Occipital lobe (tissue), 1 donor: ENCODE measurements at regions not wholly inside any gene's neighbourhood (a gene's known extent, or its start where the extent isn't known, plus 50 kb on each side); places are given as distances from the start of the nearest gene placed in this dataset.
"Not testable (repeated sequence)": the region's sequence is repeated elsewhere in the genome, so short reads cannot be mapped to it uniquely, and the experiment has no call there.

Experiments
- DNase-seq: peaks from one replicate; lab custom pipeline; 2025; lab: John Stamatoyannopoulos, UW

- no peak for DNase-seq
Observed at GRCh38 chr22:23395530-23396361, 184.3 kb downstream of the IGLL1 start.

GRCh38 chr22:23394525-23395326, 185.4 kb downstream of the IGLL1 start:
- no peak for DNase-seq

- DNase-seq = no peak
Observed at GRCh38 chr22:23393721-23394320, 186.3 kb downstream of the IGLL1 start.

GRCh38 chr22:23393199-23393598, 186.9 kb downstream of the IGLL1 start:
- DNase-seq = not testable (repeated sequence)

- DNase-seq = no peak
Observed at GRCh38 chr22:23392420-23393121, 187.5 kb downstream of the IGLL1 start.

- no peak for DNase-seq
Observed at GRCh38 chr22:23391022-23391421, 189.1 kb downstream of the IGLL1 start.

- DNase-seq = no peak
Observed at GRCh38 chr22:23389271-23390071, 190.6 kb downstream of the IGLL1 start.

- no peak for DNase-seq
Observed at GRCh38 chr22:23388517-23388890, 191.6 kb downstream of the IGLL1 start.

- no peak for DNase-seq
Observed at GRCh38 chr22:23387827-23388516, 192.1 kb downstream of the IGLL1 start.

GRCh38 chr22:23386822-23387580, 193.1 kb downstream of the IGLL1 start:
- DNase-seq = no peak

GRCh38 chr22:23385678-23386631, 194.1 kb downstream of the IGLL1 start:
- DNase-seq = peak; percentile 63

GRCh38 chr22:23384923-23385677, 195.0 kb downstream of the IGLL1 start:
- DNase-seq = no peak

GRCh38 chr22:23384431-23384830, 195.7 kb downstream of the IGLL1 start:
- no peak for DNase-seq

GRCh38 chr22:23383491-23384361, 196.4 kb downstream of the IGLL1 start:
- DNase-seq = no peak

- no peak for DNase-seq
Observed at GRCh38 chr22:23382428-23383218, 197.5 kb downstream of the IGLL1 start.
